K562 (cell line): ENCODE measurements at regions not wholly inside any gene's neighbourhood (a gene's known extent, or its start where the extent isn't known, plus 50 kb on each side); places are given as distances from the start of the nearest gene placed in this dataset.

Experiments
- BMI1 ChIP-seq: fragments of 150-350 bp; IDR thresholded peaks from 2 replicates; pipeline ENCODE4 v1.6.1; 2014; ENCODE audit warnings: low read length
- CREM ChIP-seq: IDR thresholded peaks from 2 replicates; pipeline ENCODE4 v1.6.1; 2014; ENCODE audit warnings: antibody characterized with exemption, low read depth
- CUX1 ChIP-seq: fragments of 200-800 bp; sonication (Bioruptor generic); IDR thresholded peaks from 2 replicates; pipeline ENCODE4 v1.6.1; 2016; ENCODE audit warnings: missing genetic modification characterization, missing compliant biosample characterization
- ETV1 ChIP-seq: fragments of 450-650 bp; conservative IDR thresholded peaks from 2 replicates; pipeline ENCODE4 v1.6.1; 2016; ENCODE audit warnings: missing genetic modification characterization, control low read depth, low read depth, missing compliant biosample characterization
- FIP1L1 ChIP-seq: fragments of 200-400 bp; formaldehyde crosslinking; IDR thresholded peaks from 2 replicates; pipeline ENCODE4 v1.6.1; 2018; ENCODE audit warnings: mild to moderate bottlenecking, low read depth, low read length; ENCODE audit not compliant: poor library complexity, severe bottlenecking
- HMGXB4 ChIP-seq: sonication (generic); formaldehyde crosslinking; IDR thresholded peaks from 2 replicates; pipeline ENCODE4 v1.8.1; 2023; ENCODE audit warnings: mild to moderate bottlenecking, missing genetic modification reagents
- ILK ChIP-seq: fragments of 450-650 bp; IDR thresholded peaks from 2 replicates; pipeline ENCODE4 v1.6.1; 2016; ENCODE audit warnings: missing genetic modification characterization, low read depth, mild to moderate bottlenecking, missing compliant biosample characterization, moderate library complexity, borderline replicate concordance
- MBD2 ChIP-seq: sonication (generic); IDR thresholded peaks from 2 replicates; pipeline ENCODE4 v1.6.1; 2016; ENCODE audit warnings: low read depth, borderline replicate concordance
- NFATC3 ChIP-seq: fragments of 450-650 bp; IDR thresholded peaks from 2 replicates; pipeline ENCODE4 v1.6.1; 2017; ENCODE audit warnings: mild to moderate bottlenecking
- NFYB ChIP-seq: IDR thresholded peaks from 2 replicates; pipeline ENCODE4 v1.6.1; 2011; ENCODE audit warnings: mild to moderate bottlenecking, moderate library complexity; ENCODE audit not compliant: insufficient read length; ENCODE audit errors: extremely low read depth
- SREBF2 ChIP-seq: sonication (generic); formaldehyde crosslinking; IDR thresholded peaks from 2 replicates; pipeline ENCODE4 v1.4.0; 2020; ENCODE audit warnings: mild to moderate bottlenecking, missing genetic modification reagents
- TF ChIP-seq, protein P1 (sequence below): fragments of 450-650 bp; conservative IDR thresholded peaks from 2 replicates; pipeline ENCODE4 v1.6.1; 2016; ENCODE audit warnings: missing genetic modification characterization, low read depth, mild to moderate bottlenecking, control low read depth, missing compliant biosample characterization
- TF ChIP-seq, protein P2 (sequence below): sonication (generic); formaldehyde crosslinking; IDR thresholded peaks from 2 replicates; pipeline ENCODE4 v1.5.0; 2020; ENCODE audit warnings: missing genetic modification reagents
- TF ChIP-seq, protein P3 (sequence below): fragments of 250-450 bp; sonication (Bioruptor Pico); IDR thresholded peaks from 2 replicates; pipeline ENCODE4 v1.4.0; 2020; ENCODE audit warnings: mild to moderate bottlenecking, moderate library complexity, borderline replicate concordance

- TF ChIP-seq, protein P1, sequence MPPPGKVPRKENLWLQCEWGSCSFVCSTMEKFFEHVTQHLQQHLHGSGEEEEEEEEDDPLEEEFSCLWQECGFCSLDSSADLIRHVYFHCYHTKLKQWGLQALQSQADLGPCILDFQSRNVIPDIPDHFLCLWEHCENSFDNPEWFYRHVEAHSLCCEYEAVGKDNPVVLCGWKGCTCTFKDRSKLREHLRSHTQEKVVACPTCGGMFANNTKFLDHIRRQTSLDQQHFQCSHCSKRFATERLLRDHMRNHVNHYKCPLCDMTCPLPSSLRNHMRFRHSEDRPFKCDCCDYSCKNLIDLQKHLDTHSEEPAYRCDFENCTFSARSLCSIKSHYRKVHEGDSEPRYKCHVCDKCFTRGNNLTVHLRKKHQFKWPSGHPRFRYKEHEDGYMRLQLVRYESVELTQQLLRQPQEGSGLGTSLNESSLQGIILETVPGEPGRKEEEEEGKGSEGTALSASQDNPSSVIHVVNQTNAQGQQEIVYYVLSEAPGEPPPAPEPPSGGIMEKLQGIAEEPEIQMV (tag) = no peak
- no peak for TF ChIP-seq HMGXB4 (CRISPR knock-in tag)
- TF ChIP-seq, protein P2, sequence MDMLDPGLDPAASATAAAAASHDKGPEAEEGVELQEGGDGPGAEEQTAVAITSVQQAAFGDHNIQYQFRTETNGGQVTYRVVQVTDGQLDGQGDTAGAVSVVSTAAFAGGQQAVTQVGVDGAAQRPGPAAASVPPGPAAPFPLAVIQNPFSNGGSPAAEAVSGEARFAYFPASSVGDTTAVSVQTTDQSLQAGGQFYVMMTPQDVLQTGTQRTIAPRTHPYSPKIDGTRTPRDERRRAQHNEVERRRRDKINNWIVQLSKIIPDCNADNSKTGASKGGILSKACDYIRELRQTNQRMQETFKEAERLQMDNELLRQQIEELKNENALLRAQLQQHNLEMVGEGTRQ (CRISPR knock-in tag) = no peak
- TF ChIP-seq MBD2 = no peak
- no peak for TF ChIP-seq CUX1 (CRISPR knock-in tag)
- no peak for TF ChIP-seq ILK
- TF ChIP-seq BMI1 = no peak
- TF ChIP-seq, protein P3, sequence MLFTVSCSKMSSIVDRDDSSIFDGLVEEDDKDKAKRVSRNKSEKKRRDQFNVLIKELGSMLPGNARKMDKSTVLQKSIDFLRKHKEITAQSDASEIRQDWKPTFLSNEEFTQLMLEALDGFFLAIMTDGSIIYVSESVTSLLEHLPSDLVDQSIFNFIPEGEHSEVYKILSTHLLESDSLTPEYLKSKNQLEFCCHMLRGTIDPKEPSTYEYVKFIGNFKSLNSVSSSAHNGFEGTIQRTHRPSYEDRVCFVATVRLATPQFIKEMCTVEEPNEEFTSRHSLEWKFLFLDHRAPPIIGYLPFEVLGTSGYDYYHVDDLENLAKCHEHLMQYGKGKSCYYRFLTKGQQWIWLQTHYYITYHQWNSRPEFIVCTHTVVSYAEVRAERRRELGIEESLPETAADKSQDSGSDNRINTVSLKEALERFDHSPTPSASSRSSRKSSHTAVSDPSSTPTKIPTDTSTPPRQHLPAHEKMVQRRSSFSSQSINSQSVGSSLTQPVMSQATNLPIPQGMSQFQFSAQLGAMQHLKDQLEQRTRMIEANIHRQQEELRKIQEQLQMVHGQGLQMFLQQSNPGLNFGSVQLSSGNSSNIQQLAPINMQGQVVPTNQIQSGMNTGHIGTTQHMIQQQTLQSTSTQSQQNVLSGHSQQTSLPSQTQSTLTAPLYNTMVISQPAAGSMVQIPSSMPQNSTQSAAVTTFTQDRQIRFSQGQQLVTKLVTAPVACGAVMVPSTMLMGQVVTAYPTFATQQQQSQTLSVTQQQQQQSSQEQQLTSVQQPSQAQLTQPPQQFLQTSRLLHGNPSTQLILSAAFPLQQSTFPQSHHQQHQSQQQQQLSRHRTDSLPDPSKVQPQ (CRISPR knock-in tag) = no peak
- TF ChIP-seq CREM = no peak
- no peak for TF ChIP-seq SREBF2
- no peak for TF ChIP-seq ETV1 (tag)
- TF ChIP-seq FIP1L1 = no peak
- TF ChIP-seq NFATC3 = no peak
- TF ChIP-seq NFYB = no peak
Observed at GRCh38 chr20:11377761-11378160, 539.9 kb upstream of the BTBD3 start (continued).
